ENCODE measurements at regions not wholly inside any gene's neighbourhood (a gene's known extent, or its start where the extent isn't known, plus 50 kb on each side); places are given as distances from the start of the nearest gene placed in this dataset.

DNA sequence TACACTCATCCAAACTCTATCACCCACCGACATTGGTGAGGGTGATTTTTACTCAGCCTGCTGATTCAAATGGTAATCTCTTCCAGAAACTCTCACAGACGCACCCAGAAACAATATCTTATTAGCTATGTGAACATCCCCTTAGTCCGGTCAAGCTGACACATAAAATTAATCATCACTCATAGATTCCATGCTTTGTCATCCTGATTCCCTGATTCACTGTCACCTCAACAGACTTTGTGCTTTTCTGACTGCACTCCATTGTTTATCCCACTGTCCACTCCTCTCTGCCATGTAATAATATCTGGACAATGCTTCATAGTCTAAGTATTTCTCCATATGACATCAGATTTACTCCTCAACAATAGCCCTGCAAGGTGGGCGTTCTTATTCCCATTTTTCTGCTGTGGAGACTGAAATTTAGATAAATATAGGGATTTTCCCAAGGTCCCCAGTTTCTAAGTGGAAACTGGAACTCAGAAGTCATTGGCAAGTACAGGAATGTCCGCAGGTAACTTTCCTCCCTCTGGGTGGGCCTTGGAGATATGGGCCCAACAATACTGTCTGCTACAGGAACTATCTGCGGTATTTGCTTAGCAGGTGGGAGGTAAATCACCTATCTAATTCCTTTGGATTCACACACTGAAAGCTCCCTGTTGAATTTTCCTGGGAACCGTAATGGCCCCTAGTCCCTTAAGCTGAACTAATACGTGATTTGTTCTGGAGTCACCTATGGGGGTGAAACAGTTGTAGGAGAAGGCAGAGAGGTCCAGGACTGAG, 228.6 kb upstream of the BCOR start (continued):
- TF ChIP-seq PHF8 (IDR thresholded peaks at IDR 0.05; ENCODE audit: borderline replicate concordance, low read depth) (no peak), POLR2AphosphoS2 (conservative IDR thresholded peaks at IDR 0.05; ENCODE audit: low read length) (no peak), MAZ (IDR thresholded peaks at IDR 0.05; ENCODE audit: borderline replicate concordance, low read depth, low read length) (no peak), MAFK (IDR thresholded peaks at IDR 0.05; ENCODE audit: partially characterized antibody) (no peak), FOSB (CRISPR knock-in tag; IDR thresholded peaks at IDR 0.05) (no peak), CBX2 (IDR thresholded peaks at IDR 0.05; ENCODE audit: borderline replicate concordance, low read depth) (no peak), CHD4 (IDR thresholded peaks at IDR 0.05; ENCODE audit: borderline replicate concordance) (no peak), RAD21 (conservative IDR thresholded peaks at IDR 0.05 in 1 of 2, IDR thresholded peaks at IDR 0.05 in 1 of 2) (no peak), NR3C1 (IDR thresholded peaks at IDR 0.05) (no peak)

DNA sequence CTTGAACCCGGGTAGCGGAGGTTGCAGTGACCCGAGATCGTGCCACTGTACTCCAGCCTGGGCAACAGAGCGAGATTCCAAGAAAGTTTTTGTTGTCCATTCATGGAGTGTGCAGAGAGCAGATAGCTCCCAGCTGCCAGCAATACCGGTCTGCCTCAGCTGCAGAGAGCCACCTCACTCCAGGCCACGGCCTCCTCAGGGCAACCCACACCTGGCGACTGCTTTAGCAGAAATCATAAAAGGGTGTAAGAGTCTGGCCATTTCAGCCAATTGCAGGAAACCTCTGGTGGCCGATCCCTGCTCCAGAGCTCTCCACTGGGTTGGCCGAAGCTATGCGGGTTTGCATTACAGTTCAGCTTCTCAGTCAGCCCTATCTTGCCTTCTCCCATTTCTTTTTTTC, 227.4 kb upstream of the BCOR start:
- Histone ChIP-seq H3K4me3 (no peak overlapping the region), H3K4me2 (no peak overlapping the region), H3K9me3 (no peaks in the 10 kb centered on the region), H3K4me1 (no peaks in the 10 kb centered on the region), H3K27ac (no peak overlapping the region)
- DNase-seq (ENCODE audit: low read depth in 1 of 2, low spot score in 1 of 2) (no peak), ATAC-seq (no peak), FAIRE-seq (no peak)
- TF ChIP-seq CHD4 (IDR thresholded peaks at IDR 0.05; ENCODE audit: borderline replicate concordance) (no peak), HOXB13 (CRISPR knock-in tag; IDR thresholded peaks at IDR 0.05; ENCODE audit: low read depth) (no peak), CEBPB (IDR thresholded peaks at IDR 0.05) (no peak), KDM5A (IDR thresholded peaks at IDR 0.05) (no peak), RAD21 (conservative IDR thresholded peaks at IDR 0.05 in 1 of 2, IDR thresholded peaks at IDR 0.05 in 1 of 2) (no peak), NPAS2 (CRISPR knock-in tag; IDR thresholded peaks at IDR 0.05; ENCODE audit: borderline replicate concordance) (no peak)
- POLR2A ChIA-PET: no interaction called here
- CTCF ChIA-PET: no interaction called here
- WGBS (ENCODE audit: missing lambda C conversion rate): 89% methylated on average over 10 of the region's 11 CpGs

DNA sequence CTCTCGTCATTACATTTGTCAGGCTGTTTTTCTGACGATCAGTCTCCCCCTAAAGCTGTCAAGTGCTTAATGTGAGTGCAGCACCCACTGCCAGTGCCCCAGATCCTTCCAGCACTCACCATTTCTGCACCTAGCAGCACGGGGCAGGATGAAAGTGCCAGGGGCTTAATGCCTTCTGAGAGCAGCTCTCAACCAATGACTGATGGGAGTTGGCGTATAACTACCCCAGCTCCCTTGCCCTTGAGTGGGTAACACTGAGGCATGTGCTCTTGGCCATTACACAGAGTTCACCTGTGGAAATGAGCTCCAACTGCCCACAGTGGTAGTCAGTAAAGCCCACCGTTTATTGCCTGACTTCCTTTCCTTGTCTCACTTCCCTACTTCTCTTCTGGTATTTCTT, 226.2 kb upstream of the BCOR start:
- WGBS (ENCODE audit: missing lambda C conversion rate): 38% methylated on average over 4 of the region's 5 CpGs
- CTCF ChIA-PET: interaction anchor here (0.9 kb wide), 1 partner anchor 144 kb away, joined by 3 read pairs; no protein-coding TSS in a partner anchor

DNA sequence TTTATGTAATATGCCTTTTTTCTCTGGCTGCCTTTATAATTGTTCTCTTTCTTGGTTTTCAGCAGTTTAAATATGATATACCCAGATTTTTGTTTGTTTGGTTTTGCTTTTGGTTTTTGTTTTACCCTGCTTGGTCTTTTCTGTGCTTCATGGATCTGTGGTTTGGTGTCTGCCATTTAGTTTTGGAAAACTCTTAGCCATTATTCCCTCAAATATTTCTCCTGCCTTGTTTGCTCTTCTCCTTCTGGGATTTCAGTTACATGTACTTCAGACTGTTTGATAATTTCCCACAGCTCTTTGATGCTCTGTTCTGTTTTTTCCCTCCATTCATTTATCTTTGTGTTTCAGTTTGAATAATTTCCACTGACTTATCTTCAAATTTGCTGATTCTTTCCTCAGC, 223.1 kb upstream of the BCOR start:
- ChIA-PET POLR2A (no interaction called here), CTCF (no interaction called here)
- no peak overlapping the region for H3K27ac ChIP-seq
- TF ChIP-seq HOXB13 (CRISPR knock-in tag; IDR thresholded peaks at IDR 0.05; ENCODE audit: low read depth): no peak
- TF ChIP-seq, protein P1, sequence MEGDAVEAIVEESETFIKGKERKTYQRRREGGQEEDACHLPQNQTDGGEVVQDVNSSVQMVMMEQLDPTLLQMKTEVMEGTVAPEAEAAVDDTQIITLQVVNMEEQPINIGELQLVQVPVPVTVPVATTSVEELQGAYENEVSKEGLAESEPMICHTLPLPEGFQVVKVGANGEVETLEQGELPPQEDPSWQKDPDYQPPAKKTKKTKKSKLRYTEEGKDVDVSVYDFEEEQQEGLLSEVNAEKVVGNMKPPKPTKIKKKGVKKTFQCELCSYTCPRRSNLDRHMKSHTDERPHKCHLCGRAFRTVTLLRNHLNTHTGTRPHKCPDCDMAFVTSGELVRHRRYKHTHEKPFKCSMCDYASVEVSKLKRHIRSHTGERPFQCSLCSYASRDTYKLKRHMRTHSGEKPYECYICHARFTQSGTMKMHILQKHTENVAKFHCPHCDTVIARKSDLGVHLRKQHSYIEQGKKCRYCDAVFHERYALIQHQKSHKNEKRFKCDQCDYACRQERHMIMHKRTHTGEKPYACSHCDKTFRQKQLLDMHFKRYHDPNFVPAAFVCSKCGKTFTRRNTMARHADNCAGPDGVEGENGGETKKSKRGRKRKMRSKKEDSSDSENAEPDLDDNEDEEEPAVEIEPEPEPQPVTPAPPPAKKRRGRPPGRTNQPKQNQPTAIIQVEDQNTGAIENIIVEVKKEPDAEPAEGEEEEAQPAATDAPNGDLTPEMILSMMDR (IDR thresholded peaks at IDR 0.05): no peak
- no peak overlapping the region for H3K4me3 ChIP-seq
- ATAC-seq: no peak
- H3K4me2 ChIP-seq: no peak overlapping the region
- no peak for FAIRE-seq
- no peaks in the 10 kb centered on the region; the same call in 2 of the 3 replicates for H3K9me3 ChIP-seq
- no peak for DNase-seq (ENCODE audit: low read depth in 1 of 2, low spot score in 1 of 2)
- H3K4me1 ChIP-seq: no peaks in the 10 kb centered on the region

More for the DNA sequence above, 226.2 kb upstream of the BCOR start:
- no peak for TF ChIP-seq ESRRA (IDR thresholded peaks at IDR 0.05; ENCODE audit: borderline replicate concordance, low read length)
- no peak for TF ChIP-seq NPAS2 (CRISPR knock-in tag; IDR thresholded peaks at IDR 0.05; ENCODE audit: borderline replicate concordance)
- ATAC-seq (no peak), FAIRE-seq (no peak), DNase-seq (ENCODE audit: low read depth in 1 of 2, low spot score in 1 of 2) (no peak)
- POLR2A ChIA-PET: no interaction called here
- H3K4me2 ChIP-seq: no peak overlapping the region
- no peaks in the 10 kb centered on the region for H3K9me3 ChIP-seq
- H3K4me1 ChIP-seq: no peaks in the 10 kb centered on the region
- H3K4me3 ChIP-seq: no peak overlapping the region
- H3K27ac ChIP-seq: no peak overlapping the region

DNA sequence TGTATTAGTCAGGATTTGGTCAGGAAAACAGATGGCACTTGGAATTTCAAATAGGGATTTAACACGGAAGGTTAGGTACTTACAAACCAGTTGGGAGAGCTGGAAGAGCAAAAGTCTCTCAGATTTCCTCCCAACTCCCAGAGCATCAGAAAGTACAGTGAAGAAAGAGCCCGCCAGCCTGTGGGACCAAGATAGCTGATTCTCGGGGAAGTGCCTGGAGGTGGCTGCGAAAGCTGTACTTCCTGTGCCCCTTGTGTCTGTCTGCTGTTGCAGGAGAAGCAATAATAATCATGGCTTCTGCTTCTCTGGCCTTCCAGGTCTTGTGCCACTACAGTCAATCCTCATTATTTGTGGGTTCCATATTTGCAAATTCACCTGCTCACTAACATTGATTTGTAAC, 221.0 kb upstream of the BCOR start:
- FAIRE-seq (no peak), ATAC-seq (no peak), DNase-seq (ENCODE audit: low read depth in 1 of 2, low spot score in 1 of 2) (no peak)
- H3K4me2 ChIP-seq: no peak overlapping the region
- no peaks in the 10 kb centered on the region for H3K4me1 ChIP-seq
- ChIA-PET CTCF (interaction anchor here (0.6 to 1.2 kb wide), 2 partner anchors 12 to 1058 kb away, joined by 3 read pairs; no protein-coding TSS in a partner anchor), POLR2A (no interaction called here)
- peaks cover 3% of the 10 kb centered on the region; the same call in 1 of the 3 replicates for H3K9me3 ChIP-seq
- WGBS (ENCODE audit: missing lambda C conversion rate): 41% methylated on average over 4 of the region's 4 CpGs
- no peak overlapping the region for H3K27ac ChIP-seq
- H3K4me3 ChIP-seq: no peak overlapping the region
- TF ChIP-seq CBX8 (IDR thresholded peaks at IDR 0.05) (no peak), ZC3H11A (IDR thresholded peaks at IDR 0.05) (no peak), EHMT2 (IDR thresholded peaks at IDR 0.05; ENCODE audit: low read depth) (no peak), FOSB (CRISPR knock-in tag; IDR thresholded peaks at IDR 0.05) (no peak)
- TF ChIP-seq, protein P2, sequence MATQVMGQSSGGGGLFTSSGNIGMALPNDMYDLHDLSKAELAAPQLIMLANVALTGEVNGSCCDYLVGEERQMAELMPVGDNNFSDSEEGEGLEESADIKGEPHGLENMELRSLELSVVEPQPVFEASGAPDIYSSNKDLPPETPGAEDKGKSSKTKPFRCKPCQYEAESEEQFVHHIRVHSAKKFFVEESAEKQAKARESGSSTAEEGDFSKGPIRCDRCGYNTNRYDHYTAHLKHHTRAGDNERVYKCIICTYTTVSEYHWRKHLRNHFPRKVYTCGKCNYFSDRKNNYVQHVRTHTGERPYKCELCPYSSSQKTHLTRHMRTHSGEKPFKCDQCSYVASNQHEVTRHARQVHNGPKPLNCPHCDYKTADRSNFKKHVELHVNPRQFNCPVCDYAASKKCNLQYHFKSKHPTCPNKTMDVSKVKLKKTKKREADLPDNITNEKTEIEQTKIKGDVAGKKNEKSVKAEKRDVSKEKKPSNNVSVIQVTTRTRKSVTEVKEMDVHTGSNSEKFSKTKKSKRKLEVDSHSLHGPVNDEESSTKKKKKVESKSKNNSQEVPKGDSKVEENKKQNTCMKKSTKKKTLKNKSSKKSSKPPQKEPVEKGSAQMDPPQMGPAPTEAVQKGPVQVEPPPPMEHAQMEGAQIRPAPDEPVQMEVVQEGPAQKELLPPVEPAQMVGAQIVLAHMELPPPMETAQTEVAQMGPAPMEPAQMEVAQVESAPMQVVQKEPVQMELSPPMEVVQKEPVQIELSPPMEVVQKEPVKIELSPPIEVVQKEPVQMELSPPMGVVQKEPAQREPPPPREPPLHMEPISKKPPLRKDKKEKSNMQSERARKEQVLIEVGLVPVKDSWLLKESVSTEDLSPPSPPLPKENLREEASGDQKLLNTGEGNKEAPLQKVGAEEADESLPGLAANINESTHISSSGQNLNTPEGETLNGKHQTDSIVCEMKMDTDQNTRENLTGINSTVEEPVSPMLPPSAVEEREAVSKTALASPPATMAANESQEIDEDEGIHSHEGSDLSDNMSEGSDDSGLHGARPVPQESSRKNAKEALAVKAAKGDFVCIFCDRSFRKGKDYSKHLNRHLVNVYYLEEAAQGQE (IDR thresholded peaks at IDR 0.05): no peak
- TF ChIP-seq, protein P3, sequence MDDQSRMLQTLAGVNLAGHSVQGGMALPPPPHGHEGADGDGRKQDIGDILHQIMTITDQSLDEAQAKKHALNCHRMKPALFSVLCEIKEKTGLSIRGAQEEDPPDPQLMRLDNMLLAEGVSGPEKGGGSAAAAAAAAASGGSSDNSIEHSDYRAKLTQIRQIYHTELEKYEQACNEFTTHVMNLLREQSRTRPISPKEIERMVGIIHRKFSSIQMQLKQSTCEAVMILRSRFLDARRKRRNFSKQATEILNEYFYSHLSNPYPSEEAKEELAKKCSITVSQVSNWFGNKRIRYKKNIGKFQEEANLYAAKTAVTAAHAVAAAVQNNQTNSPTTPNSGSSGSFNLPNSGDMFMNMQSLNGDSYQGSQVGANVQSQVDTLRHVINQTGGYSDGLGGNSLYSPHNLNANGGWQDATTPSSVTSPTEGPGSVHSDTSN (IDR thresholded peaks at IDR 0.05): no peak
